ENCODE measurements at regions not wholly inside any gene's neighbourhood (a gene's known extent, or its start where the extent isn't known, plus 50 kb on each side); places are given as distances from the start of the nearest gene placed in this dataset.

DNA sequence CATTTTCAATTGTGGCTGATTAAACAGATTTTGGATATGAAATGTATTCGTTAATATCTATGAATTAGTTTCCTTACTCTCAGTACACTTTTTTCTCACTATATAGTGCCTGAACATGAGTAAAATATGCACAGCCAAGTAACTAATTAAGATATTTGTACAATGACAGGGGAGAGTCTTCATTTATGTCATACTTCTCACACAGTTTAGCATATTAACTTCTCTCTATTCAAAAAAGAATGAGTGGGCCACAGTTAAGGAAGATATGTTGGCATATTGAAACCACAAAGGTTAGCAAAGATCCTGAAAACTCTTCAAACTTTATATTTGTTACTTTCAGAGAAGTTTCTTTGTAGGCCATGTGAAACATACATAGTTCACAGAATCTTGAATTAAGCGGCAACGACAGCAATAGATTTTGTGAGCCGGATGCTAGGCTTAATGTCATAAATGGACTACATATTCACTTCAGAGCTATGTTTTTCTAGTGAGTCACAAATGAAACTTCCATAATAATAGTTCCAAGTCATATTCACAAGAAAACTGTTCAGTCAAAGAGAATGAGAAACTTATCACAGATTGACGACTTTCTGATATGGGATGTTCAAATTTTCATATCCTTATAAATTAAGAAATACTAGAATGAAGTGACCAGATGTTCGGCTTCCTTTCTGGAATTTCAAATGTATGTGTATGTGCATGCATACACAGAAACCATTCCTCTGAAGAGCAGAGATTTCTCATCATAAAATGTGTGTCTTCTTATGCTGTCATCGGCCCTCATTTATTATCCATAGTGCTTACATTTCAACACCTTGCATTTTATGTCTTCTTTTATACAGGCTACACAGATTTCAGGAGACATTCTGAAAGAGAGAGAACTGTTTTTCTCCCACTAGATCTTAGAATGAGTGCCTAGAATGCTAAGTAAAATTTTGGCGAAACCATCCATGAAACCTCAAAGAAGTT, 584.0 kb downstream of the SATB2 start:
- Histone ChIP-seq H3K9me3 (ENCODE audit: control insufficient read depth, insufficient read depth, low read depth, low read length) (no peaks in the 10 kb centered on the region), H3K4me3 (ENCODE audit: low read depth, low read length) (no peak overlapping the region), H3K4me1 (ENCODE audit: control insufficient read depth, insufficient read depth, low read length) (no peaks in the 10 kb centered on the region), H3K36me3 (ENCODE audit: control insufficient read depth in 2 of 2, insufficient read depth in 1 of 2, low read length in 2 of 2) (no peaks in the 10 kb centered on the region), H3K27ac (ENCODE audit: extremely low read depth, low read depth, low read length) (no peak overlapping the region)
- no peak for TF ChIP-seq ZNF658 (tag by site-specific recombination; IDR thresholded peaks at IDR 0.05)
- no peak for TF ChIP-seq KLF10 (tag by site-specific recombination; IDR thresholded peaks at IDR 0.05)
- TF ChIP-seq FEZF1 (tag by site-specific recombination; IDR thresholded peaks at IDR 0.05) = no peak
- TF ChIP-seq, protein P1, sequence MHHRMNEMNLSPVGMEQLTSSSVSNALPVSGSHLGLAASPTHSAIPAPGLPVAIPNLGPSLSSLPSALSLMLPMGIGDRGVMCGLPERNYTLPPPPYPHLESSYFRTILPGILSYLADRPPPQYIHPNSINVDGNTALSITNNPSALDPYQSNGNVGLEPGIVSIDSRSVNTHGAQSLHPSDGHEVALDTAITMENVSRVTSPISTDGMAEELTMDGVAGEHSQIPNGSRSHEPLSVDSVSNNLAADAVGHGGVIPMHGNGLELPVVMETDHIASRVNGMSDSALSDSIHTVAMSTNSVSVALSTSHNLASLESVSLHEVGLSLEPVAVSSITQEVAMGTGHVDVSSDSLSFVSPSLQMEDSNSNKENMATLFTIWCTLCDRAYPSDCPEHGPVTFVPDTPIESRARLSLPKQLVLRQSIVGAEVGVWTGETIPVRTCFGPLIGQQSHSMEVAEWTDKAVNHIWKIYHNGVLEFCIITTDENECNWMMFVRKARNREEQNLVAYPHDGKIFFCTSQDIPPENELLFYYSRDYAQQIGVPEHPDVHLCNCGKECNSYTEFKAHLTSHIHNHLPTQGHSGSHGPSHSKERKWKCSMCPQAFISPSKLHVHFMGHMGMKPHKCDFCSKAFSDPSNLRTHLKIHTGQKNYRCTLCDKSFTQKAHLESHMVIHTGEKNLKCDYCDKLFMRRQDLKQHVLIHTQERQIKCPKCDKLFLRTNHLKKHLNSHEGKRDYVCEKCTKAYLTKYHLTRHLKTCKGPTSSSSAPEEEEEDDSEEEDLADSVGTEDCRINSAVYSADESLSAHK (tag by site-specific recombination; IDR thresholded peaks at IDR 0.05) = no peak
- no peak for TF ChIP-seq ZBTB20 (tag by site-specific recombination; IDR thresholded peaks at IDR 0.05)
- no peak for TF ChIP-seq SETDB1 (IDR thresholded peaks at IDR 0.05; ENCODE audit: insufficient read length, low read length)
- TF ChIP-seq KLF1 (tag by site-specific recombination; IDR thresholded peaks at IDR 0.05) = no peak
- TF ChIP-seq IKZF3 (tag by site-specific recombination; IDR thresholded peaks at IDR 0.05) = no peak
- TF ChIP-seq ZNF248 (tag by site-specific recombination; IDR thresholded peaks at IDR 0.05) = no peak
- no peak for TF ChIP-seq ZNF202 (tag by site-specific recombination; IDR thresholded peaks at IDR 0.05; ENCODE audit: borderline replicate concordance)
- TF ChIP-seq, protein P2, sequence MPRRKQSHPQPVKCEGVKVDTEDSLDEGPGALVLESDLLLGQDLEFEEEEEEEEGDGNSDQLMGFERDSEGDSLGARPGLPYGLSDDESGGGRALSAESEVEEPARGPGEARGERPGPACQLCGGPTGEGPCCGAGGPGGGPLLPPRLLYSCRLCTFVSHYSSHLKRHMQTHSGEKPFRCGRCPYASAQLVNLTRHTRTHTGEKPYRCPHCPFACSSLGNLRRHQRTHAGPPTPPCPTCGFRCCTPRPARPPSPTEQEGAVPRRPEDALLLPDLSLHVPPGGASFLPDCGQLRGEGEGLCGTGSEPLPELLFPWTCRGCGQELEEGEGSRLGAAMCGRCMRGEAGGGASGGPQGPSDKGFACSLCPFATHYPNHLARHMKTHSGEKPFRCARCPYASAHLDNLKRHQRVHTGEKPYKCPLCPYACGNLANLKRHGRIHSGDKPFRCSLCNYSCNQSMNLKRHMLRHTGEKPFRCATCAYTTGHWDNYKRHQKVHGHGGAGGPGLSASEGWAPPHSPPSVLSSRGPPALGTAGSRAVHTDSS (tag by site-specific recombination; IDR thresholded peaks at IDR 0.05) = no peak
- TF ChIP-seq, protein P3, sequence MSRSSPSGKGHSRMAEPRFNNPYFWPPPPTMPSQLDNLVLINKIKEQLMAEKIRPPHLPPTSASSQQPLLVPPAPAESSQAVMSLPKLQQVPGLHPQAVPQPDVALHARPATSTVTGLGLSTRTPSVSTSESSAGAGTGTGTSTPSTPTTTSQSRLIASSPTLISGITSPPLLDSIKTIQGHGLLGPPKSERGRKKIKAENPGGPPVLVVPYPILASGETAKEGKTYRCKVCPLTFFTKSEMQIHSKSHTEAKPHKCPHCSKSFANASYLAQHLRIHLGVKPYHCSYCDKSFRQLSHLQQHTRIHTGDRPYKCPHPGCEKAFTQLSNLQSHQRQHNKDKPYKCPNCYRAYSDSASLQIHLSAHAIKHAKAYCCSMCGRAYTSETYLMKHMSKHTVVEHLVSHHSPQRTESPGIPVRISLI (tag by site-specific recombination; IDR thresholded peaks at IDR 0.05) = no peak
- no peak for TF ChIP-seq ZNF626 (tag by site-specific recombination; IDR thresholded peaks at IDR 0.05)
- TF ChIP-seq, protein P4, sequence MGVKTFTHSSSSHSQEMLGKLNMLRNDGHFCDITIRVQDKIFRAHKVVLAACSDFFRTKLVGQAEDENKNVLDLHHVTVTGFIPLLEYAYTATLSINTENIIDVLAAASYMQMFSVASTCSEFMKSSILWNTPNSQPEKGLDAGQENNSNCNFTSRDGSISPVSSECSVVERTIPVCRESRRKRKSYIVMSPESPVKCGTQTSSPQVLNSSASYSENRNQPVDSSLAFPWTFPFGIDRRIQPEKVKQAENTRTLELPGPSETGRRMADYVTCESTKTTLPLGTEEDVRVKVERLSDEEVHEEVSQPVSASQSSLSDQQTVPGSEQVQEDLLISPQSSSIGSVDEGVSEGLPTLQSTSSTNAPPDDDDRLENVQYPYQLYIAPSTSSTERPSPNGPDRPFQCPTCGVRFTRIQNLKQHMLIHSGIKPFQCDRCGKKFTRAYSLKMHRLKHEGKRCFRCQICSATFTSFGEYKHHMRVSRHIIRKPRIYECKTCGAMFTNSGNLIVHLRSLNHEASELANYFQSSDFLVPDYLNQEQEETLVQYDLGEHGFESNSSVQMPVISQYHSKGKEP (tag by site-specific recombination; IDR thresholded peaks at IDR 0.05) = no peak
- ChIA-PET CTCF (interaction anchor here (0.7 to 0.9 kb wide), 2 partner anchors 28 to 612 kb away, joined by 3 read pairs; no protein-coding TSS in a partner anchor), POLR2A (no interaction called here)

DNA sequence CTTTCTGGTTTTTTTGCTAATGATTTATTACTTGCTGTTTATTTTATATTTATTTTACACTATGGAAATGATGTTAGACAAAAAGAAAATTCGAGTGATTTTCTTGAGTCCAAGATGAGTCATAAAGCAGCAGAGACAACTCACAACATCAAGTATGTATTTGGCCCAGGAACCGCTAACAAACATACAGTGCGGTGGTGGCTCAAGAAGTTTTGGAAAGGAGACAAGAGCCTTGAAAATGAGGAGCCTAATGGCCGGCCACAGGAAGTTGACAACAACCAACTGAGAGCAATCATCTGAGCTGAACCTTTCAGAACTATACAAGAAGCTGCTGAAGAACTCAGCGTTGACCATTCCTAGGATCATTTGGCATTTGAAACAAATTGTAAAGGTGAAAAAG, 594.1 kb downstream of the SATB2 start:
- ChIA-PET CTCF (no interaction called here), POLR2A (no interaction called here)
- no peaks in the 10 kb centered on the region for H3K9me3 ChIP-seq (ENCODE audit: control insufficient read depth, insufficient read depth, low read depth, low read length)
- H3K4me1 ChIP-seq (ENCODE audit: control insufficient read depth, insufficient read depth, low read length) = no peaks in the 10 kb centered on the region
- no peak overlapping the region for H3K4me3 ChIP-seq (ENCODE audit: low read depth, low read length)
- no peaks in the 10 kb centered on the region for H3K36me3 ChIP-seq (ENCODE audit: control insufficient read depth in 2 of 2, insufficient read depth in 1 of 2, low read length in 2 of 2)
- H3K27ac ChIP-seq (ENCODE audit: extremely low read depth, low read depth, low read length) = no peak overlapping the region
- no peak for TF ChIP-seq BCL11B (tag by site-specific recombination; IDR thresholded peaks at IDR 0.05; ENCODE audit: low read depth)
- TF ChIP-seq, protein P5, sequence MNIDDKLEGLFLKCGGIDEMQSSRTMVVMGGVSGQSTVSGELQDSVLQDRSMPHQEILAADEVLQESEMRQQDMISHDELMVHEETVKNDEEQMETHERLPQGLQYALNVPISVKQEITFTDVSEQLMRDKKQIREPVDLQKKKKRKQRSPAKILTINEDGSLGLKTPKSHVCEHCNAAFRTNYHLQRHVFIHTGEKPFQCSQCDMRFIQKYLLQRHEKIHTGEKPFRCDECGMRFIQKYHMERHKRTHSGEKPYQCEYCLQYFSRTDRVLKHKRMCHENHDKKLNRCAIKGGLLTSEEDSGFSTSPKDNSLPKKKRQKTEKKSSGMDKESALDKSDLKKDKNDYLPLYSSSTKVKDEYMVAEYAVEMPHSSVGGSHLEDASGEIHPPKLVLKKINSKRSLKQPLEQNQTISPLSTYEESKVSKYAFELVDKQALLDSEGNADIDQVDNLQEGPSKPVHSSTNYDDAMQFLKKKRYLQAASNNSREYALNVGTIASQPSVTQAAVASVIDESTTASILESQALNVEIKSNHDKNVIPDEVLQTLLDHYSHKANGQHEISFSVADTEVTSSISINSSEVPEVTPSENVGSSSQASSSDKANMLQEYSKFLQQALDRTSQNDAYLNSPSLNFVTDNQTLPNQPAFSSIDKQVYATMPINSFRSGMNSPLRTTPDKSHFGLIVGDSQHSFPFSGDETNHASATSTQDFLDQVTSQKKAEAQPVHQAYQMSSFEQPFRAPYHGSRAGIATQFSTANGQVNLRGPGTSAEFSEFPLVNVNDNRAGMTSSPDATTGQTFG (tag by site-specific recombination; IDR thresholded peaks at IDR 0.05; ENCODE audit: borderline replicate concordance) = no peak
- no peak for TF ChIP-seq ZNF473 (tag by site-specific recombination; IDR thresholded peaks at IDR 0.05)
- no peak for TF ChIP-seq ZNF155 (tag by site-specific recombination; IDR thresholded peaks at IDR 0.05)
- TF ChIP-seq BCL11A (tag by site-specific recombination; IDR thresholded peaks at IDR 0.05; ENCODE audit: low read depth) = no peak
- TF ChIP-seq, protein P6, sequence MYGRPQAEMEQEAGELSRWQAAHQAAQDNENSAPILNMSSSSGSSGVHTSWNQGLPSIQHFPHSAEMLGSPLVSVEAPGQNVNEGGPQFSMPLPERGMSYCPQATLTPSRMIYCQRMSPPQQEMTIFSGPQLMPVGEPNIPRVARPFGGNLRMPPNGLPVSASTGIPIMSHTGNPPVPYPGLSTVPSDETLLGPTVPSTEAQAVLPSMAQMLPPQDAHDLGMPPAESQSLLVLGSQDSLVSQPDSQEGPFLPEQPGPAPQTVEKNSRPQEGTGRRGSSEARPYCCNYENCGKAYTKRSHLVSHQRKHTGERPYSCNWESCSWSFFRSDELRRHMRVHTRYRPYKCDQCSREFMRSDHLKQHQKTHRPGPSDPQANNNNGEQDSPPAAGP (tag by site-specific recombination; IDR thresholded peaks at IDR 0.05) = no peak
- no peak for TF ChIP-seq ZNF501 (tag by site-specific recombination; IDR thresholded peaks at IDR 0.05)
- TF ChIP-seq, protein P4 (tag by site-specific recombination; IDR thresholded peaks at IDR 0.05) = no peak
